Effector memory CD4-positive, alpha-beta T cell (primary cell): ENCODE measurements at regions not wholly inside any gene's neighbourhood (a gene's known extent, or its start where the extent isn't known, plus 50 kb on each side); places are given as distances from the start of the nearest gene placed in this dataset.
"Not testable (repeated sequence)": the region's sequence is repeated elsewhere in the genome, so short reads cannot be mapped to it uniquely, and the experiment has no call there.

Experiments used
- DNase-seq, 3 donors: peaks; one replicate each; pipeline ENCODE4 v3.0.0-alpha.2; 2020
- H3K27ac ChIP-seq: 2 replicates; pipeline ENCODE4 v1.7.0; 2013; ENCODE audit warnings: mild to moderate bottlenecking, low read length, moderate library complexity; ENCODE audit not compliant: insufficient read depth, poor library complexity, severe bottlenecking
- H3K27me3 ChIP-seq: replicated peaks from 2 replicates; pipeline ENCODE4 v1.7.0; 2013; ENCODE audit warnings: mild to moderate bottlenecking, low read length; ENCODE audit not compliant: insufficient read depth, control insufficient read depth, poor library complexity, severe bottlenecking
- H3K36me3 ChIP-seq: 2 replicates; pipeline ENCODE4 v1.7.0; 2013; ENCODE audit warnings: mild to moderate bottlenecking, low read length, moderate library complexity; ENCODE audit not compliant: control insufficient read depth, insufficient read depth
- H3K4me1 ChIP-seq: 2 replicates; pipeline ENCODE4 v1.7.0; 2013; ENCODE audit warnings: low read length, mild to moderate bottlenecking; ENCODE audit not compliant: control insufficient read depth, insufficient read depth, poor library complexity, severe bottlenecking
- H3K4me3 ChIP-seq: 2 replicates; pipeline ENCODE4 v1.7.0; 2013; ENCODE audit warnings: low read length, low read depth, mild to moderate bottlenecking; ENCODE audit not compliant: insufficient read depth, poor library complexity, severe bottlenecking
- H3K9me3 ChIP-seq: 2 replicates; pipeline ENCODE4 v1.7.0; 2013; ENCODE audit warnings: mild to moderate bottlenecking, low read length, moderate library complexity; ENCODE audit not compliant: control insufficient read depth

- H3K27me3 ChIP-seq, H3K4me1 ChIP-seq, H3K9me3 ChIP-seq, DNase-seq, H3K36me3 ChIP-seq, H3K27ac ChIP-seq, H3K4me3 ChIP-seq: not testable (repeated sequence)
Observed at GRCh38 chr9:42430674-42431615, 247.5 kb downstream of the SPATA31A6 start.

- H3K4me3 ChIP-seq, H3K4me1 ChIP-seq, H3K9me3 ChIP-seq, H3K36me3 ChIP-seq, H3K27ac ChIP-seq, H3K27me3 ChIP-seq, DNase-seq: not testable (repeated sequence)
Observed at GRCh38 chr9:42431616-42432010, 248.2 kb downstream of the SPATA31A6 start.

GRCh38 chr9:42434844-42435714, 251.6 kb downstream of the SPATA31A6 start:
- H3K27ac ChIP-seq, H3K27me3 ChIP-seq, H3K9me3 ChIP-seq, H3K4me1 ChIP-seq, DNase-seq, H3K4me3 ChIP-seq, H3K36me3 ChIP-seq: not testable (repeated sequence)

GRCh38 chr9:42435715-42436342, 252.4 kb downstream of the SPATA31A6 start:
- H3K36me3 ChIP-seq, DNase-seq, H3K4me1 ChIP-seq, H3K27ac ChIP-seq, H3K27me3 ChIP-seq, H3K4me3 ChIP-seq, H3K9me3 ChIP-seq: not testable (repeated sequence)

DNA sequence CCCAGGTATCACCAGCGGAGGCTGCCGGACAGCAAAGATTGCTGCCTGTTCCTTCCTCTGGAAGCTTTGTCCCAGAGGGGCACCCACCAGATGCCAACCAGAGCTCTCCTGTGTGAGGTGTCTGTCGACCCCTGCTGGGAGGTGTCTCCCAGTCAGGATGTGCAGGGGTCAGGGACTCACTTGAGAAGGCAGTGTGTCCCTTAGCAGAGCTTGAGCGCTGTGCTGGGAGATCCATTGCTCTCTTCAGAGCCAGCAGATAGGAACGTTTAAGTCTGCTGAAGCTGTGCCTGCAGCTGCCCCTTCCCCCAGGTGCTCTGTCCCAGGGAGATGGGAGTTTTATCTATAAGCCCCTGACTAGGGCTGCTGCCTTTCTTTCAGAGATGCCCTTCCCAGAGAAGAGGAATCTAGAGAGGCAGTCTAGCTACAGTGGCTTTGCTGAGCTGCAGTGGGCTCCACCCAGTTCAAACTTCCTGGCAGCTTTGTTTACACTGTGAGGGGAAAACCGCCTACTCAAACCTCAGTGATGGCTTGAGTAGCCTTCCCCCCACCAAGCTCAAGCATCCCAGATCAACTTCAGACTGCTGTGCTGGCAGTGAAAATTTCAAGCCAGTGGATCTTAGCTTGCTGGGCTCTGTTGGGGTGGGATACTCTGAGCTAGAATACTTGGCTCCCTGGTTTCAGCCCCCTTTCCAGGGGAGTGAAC, 253.7 kb downstream of the SPATA31A6 start:
- H3K36me3 ChIP-seq, H3K27me3 ChIP-seq, H3K27ac ChIP-seq, H3K4me3 ChIP-seq, DNase-seq, H3K4me1 ChIP-seq, H3K9me3 ChIP-seq: not testable (repeated sequence)

DNA sequence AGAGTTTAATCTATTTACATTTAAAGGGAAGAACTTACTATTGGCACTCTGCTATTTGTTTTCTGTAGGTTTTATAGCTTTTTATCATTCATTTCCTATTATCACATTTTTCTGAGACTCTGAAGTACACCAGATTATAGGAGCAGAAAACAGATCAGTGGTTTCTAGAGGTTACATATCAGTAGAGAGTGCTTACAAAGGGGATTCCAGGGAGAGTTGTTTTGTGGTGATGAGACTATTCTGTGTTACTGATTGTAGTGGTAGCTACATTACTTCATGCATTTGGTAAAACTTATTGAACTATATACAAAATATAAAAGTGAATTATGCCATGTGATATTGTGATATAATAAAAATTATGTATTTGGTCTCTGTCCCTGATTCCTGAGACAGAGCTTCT, 259.2 kb downstream of the SPATA31A6 start:
- H3K4me1 ChIP-seq, H3K27me3 ChIP-seq, H3K9me3 ChIP-seq, DNase-seq, H3K4me3 ChIP-seq, H3K27ac ChIP-seq, H3K36me3 ChIP-seq: not testable (repeated sequence)

- not testable (repeated sequence) for DNase-seq, H3K9me3 ChIP-seq, H3K27ac ChIP-seq, H3K27me3 ChIP-seq, H3K36me3 ChIP-seq, H3K4me3 ChIP-seq, H3K4me1 ChIP-seq
Observed at GRCh38 chr9:42443414-42443813, 260.0 kb downstream of the SPATA31A6 start.

- H3K9me3 ChIP-seq, H3K4me1 ChIP-seq, DNase-seq, H3K4me3 ChIP-seq, H3K36me3 ChIP-seq, H3K27ac ChIP-seq, H3K27me3 ChIP-seq: not testable (repeated sequence)
Observed at GRCh38 chr9:42461436-42461835, 278.0 kb downstream of the SPATA31A6 start.

DNA sequence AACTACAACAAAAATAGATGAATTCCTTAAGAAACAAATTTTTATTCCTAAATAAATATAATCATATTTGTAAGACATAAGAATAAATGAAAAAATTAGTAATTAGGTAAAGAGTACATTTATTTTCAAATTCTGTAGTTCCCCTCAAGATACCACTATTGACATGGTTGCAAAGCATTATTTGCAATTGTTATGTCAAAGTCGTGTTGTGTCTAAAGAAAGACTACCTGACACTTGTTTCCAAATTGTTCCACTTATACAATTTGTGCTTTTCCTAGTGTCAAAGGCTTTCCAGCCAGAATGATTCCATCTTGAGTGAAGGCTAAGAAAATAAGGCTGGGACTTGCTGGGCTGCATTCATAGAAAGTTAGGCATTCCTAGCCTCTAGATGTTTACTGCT, 278.4 kb downstream of the SPATA31A6 start:
- not testable (repeated sequence) for H3K27me3 ChIP-seq, H3K27ac ChIP-seq, H3K4me1 ChIP-seq, H3K36me3 ChIP-seq, H3K9me3 ChIP-seq, DNase-seq, H3K4me3 ChIP-seq
